DMS153 treated with DMSO at 0.1 percent for 48 hours (cell line): ENCODE measurements at regions not wholly inside any gene's neighbourhood (a gene's known extent, or its start where the extent isn't known, plus 50 kb on each side); places are given as distances from the start of the nearest gene placed in this dataset.

Experiments used
- DNase-seq: peaks from one replicate; lab custom pipeline; 2025; ENCODE audit not compliant: unreplicated experiment; lab: John Stamatoyannopoulos, UW

- DNase-seq, result no peak
These were observed 51.9 kb upstream of the ARHGAP42 start for GRCh38 chr11:100635194-100635593.

- DNase-seq, result no peak
These were observed 50.6 kb upstream of the ARHGAP42 start for GRCh38 chr11:100636536-100636935.
